GM12892 (cell line): ENCODE measurements at regions not wholly inside any gene's neighbourhood (a gene's known extent, or its start where the extent isn't known, plus 50 kb on each side); places are given as distances from the start of the nearest gene placed in this dataset.

ENCODE experiments used
- POLR2A ChIP-seq: IDR thresholded peaks from 2 replicates; pipeline ENCODE4 v1.6.1; 2011; ENCODE audit warnings: low read depth, low read length, control low read depth
- POLR2AphosphoS5 ChIP-seq: IDR thresholded peaks from 2 replicates; pipeline ENCODE4 v1.6.1; 2011; ENCODE audit warnings: low read depth, low read length, control low read depth
- TAF1 ChIP-seq: IDR thresholded peaks from 2 replicates; pipeline ENCODE4 v1.6.1; 2011; ENCODE audit warnings: low read depth, mild to moderate bottlenecking, control low read depth, low read length, borderline replicate concordance

- TF ChIP-seq POLR2A = no peak
- no peak for TF ChIP-seq TAF1
- TF ChIP-seq POLR2AphosphoS5 = no peak
Measured at GRCh38 chr12:115830633-115831032, 446.9 kb downstream of the MED13L start.
